H1 (cell line): ENCODE measurements at regions not wholly inside any gene's neighbourhood (a gene's known extent, or its start where the extent isn't known, plus 50 kb on each side); places are given as distances from the start of the nearest gene placed in this dataset.
"Not testable (repeated sequence)": the region's sequence is repeated elsewhere in the genome, so short reads cannot be mapped to it uniquely, and the experiment has no call there.

Source experiments
- CTCF ChIA-PET: fragments of 300-600 bp; sonication (Branson Sonifier 250); formaldehyde crosslinking; loops from one replicate; lab custom pipeline; 2021; ENCODE audit not compliant: partially characterized antibody; lab: Charles Lee
- POLR2A ChIA-PET: fragments of 300-600 bp; sonication (Branson Sonifier 250); formaldehyde crosslinking; loops from one replicate; lab custom pipeline; 2021; ENCODE audit warnings: inconsistent platforms; ENCODE audit not compliant: partially characterized antibody; lab: Charles Lee
- DNase-seq, 2 experiments: peaks; one replicate each; pipeline versions ENCODE4 v3.0.0 to v3.0.0-alpha.2; 2010 to 2022; ENCODE audit warnings: low spot score in 2 of 2, low read depth in 1 of 2, mixed read lengths in 1 of 2
- FAIRE-seq: peaks from 2 replicates; lab custom pipeline; 2011; peaks lifted over from hg19 to GRCh38; lab: Jason Lieb, UNC
- H2AFZ ChIP-seq: 2 replicates; pipeline ENCODE4 v1.8.1; 2012; ENCODE audit warnings: low read length, inconsistent platforms
- H2AK5ac ChIP-seq: 2 replicates; pipeline ENCODE4 v1.6.1; 2013; ENCODE audit warnings: low read depth, low read length
- H2BK120ac ChIP-seq: replicated peaks from 2 replicates; pipeline ENCODE3; 2013; ENCODE audit warnings: low read depth, low read length, inconsistent platforms
- H2BK12ac ChIP-seq: 2 replicates; pipeline ENCODE4 v1.6.1; 2013; ENCODE audit warnings: low read depth, low read length
- H2BK15ac ChIP-seq: 2 replicates; pipeline ENCODE4 v1.6.1; 2013; ENCODE audit warnings: low read length
- H2BK20ac ChIP-seq: 2 replicates; pipeline ENCODE4 v1.6.1; 2013; ENCODE audit warnings: low read length
- H2BK5ac ChIP-seq: 2 replicates; pipeline ENCODE4 v1.6.1; 2013; ENCODE audit warnings: low read depth, low read length
- H3K14ac ChIP-seq: 2 replicates; pipeline ENCODE4 v1.6.1; 2013; ENCODE audit warnings: inconsistent platforms; ENCODE audit not compliant: insufficient read length
- H3K18ac ChIP-seq: 2 replicates; pipeline ENCODE4 v1.6.1; 2013; ENCODE audit warnings: low read length; ENCODE audit errors: extremely low read depth
- H3K23ac ChIP-seq: 2 replicates; pipeline ENCODE4 v1.6.1; 2013; ENCODE audit warnings: inconsistent platforms; ENCODE audit not compliant: insufficient read length
- H3K23me2 ChIP-seq: 2 replicates; pipeline ENCODE4 v1.6.1; 2013; ENCODE audit warnings: low read depth, low read length
- H3K27ac ChIP-seq: 2 replicates; pipeline ENCODE4 v1.6.1; 2011; ENCODE audit warnings: low read depth, low read length, inconsistent platforms
- H3K27me3 ChIP-seq, 4 experiments: replicated peaks in 1 of 4; 1 replicate in 1 of 4; 2 replicates in 3 of 4; pipeline versions ENCODE4 v1.6.1 to v1.8.1; 2011 to 2013; ENCODE audit warnings: low read length in 3 of 4, mild to moderate bottlenecking in 3 of 4, inconsistent platforms in 2 of 4, mixed read lengths in 2 of 4, moderate library complexity in 1 of 4; ENCODE audit not compliant: control insufficient read depth in 3 of 4, insufficient read depth in 3 of 4; ENCODE audit errors: extremely low read depth in 1 of 4
- H3K36me3 ChIP-seq, 4 experiments: 2 replicates each; pipeline versions ENCODE4 v1.6.1 to v1.8.1; 2011 to 2013; ENCODE audit warnings: mild to moderate bottlenecking in 4 of 4, low read length in 3 of 4, moderate library complexity in 2 of 4, control low read depth in 1 of 4, inconsistent platforms in 1 of 4; ENCODE audit not compliant: insufficient read depth in 4 of 4, control insufficient read depth in 2 of 4
- H3K4ac ChIP-seq: replicated peaks from 2 replicates; pipeline ENCODE3; 2013; ENCODE audit warnings: low read length, low read depth, mixed read lengths, inconsistent platforms; ENCODE audit not compliant: insufficient read length
- H3K4me1 ChIP-seq, 4 experiments: replicated peaks in 1 of 4; 1 replicate in 1 of 4; 2 replicates in 3 of 4; pipeline versions ENCODE4 v1.6.1 to v1.8.1; 2011 to 2013; ENCODE audit warnings: low read length in 3 of 4, inconsistent platforms in 2 of 4, mixed read lengths in 1 of 4; ENCODE audit not compliant: insufficient read depth in 4 of 4, control insufficient read depth in 3 of 4
- H3K4me2 ChIP-seq, 2 experiments: 2 replicates each; pipeline versions ENCODE4 v1.6.1 to v1.8.1; 2011 to 2013; ENCODE audit warnings: low read depth in 2 of 2, low read length in 2 of 2, control low read depth in 1 of 2, inconsistent platforms in 1 of 2, mild to moderate bottlenecking in 1 of 2; ENCODE audit not compliant: insufficient read depth in 1 of 2
- H3K4me3 ChIP-seq, 4 experiments: fragments of 200-600, 300-600 bp in 1 of 4; sonication (generic), shearing (Covaris generic), sonication (Bioruptor Twin) in 1 of 4; 2 replicates each; pipeline versions ENCODE4 v1.5.1 to v1.8.1; 2011 to 2016; ENCODE audit warnings: low read length in 4 of 4, low read depth in 3 of 4, control low read depth in 2 of 4, inconsistent platforms in 2 of 4, mild to moderate bottlenecking in 2 of 4, mixed read lengths in 1 of 4, moderate library complexity in 1 of 4; ENCODE audit not compliant: insufficient read depth in 2 of 4; ENCODE audit errors: extremely low read depth in 1 of 4
- H3K56ac ChIP-seq: replicated peaks from 2 replicates; pipeline ENCODE3; 2013; ENCODE audit warnings: low read depth, mild to moderate bottlenecking, mixed read lengths, low read length, inconsistent platforms; ENCODE audit not compliant: insufficient read length
- H3K79me1 ChIP-seq: 2 replicates; pipeline ENCODE4 v1.6.1; 2013; ENCODE audit warnings: low read depth, low read length, control low read depth
- H3K79me2 ChIP-seq, 2 experiments: 2 replicates each; pipeline versions ENCODE4 v1.6.1 to v1.8.1; 2012 to 2013; ENCODE audit warnings: low read length in 2 of 2, mild to moderate bottlenecking in 2 of 2, inconsistent platforms in 1 of 2; ENCODE audit not compliant: insufficient read depth in 2 of 2, control insufficient read depth in 1 of 2
- H3K9ac ChIP-seq, 4 experiments: replicated peaks in 1 of 4; 1 replicate in 1 of 4; 2 replicates in 3 of 4; pipeline versions ENCODE4 v1.6.1 to v1.8.1; 2011 to 2013; ENCODE audit warnings: low read depth in 3 of 4, low read length in 3 of 4, control low read depth in 2 of 4, mild to moderate bottlenecking in 2 of 4, moderate library complexity in 2 of 4, inconsistent platforms in 1 of 4; ENCODE audit errors: extremely low read depth in 1 of 4
- H3K9me3 ChIP-seq, 2 experiments: 2 replicates each; pipeline versions ENCODE4 v1.6.1 to v1.8.1; 2012 to 2013; ENCODE audit warnings: mild to moderate bottlenecking in 2 of 2, moderate library complexity in 2 of 2, control low read depth in 1 of 2, inconsistent platforms in 1 of 2, low read depth in 1 of 2, low read length in 1 of 2, mixed read lengths in 1 of 2; ENCODE audit not compliant: insufficient read depth in 2 of 2
- H4K20me1 ChIP-seq, 2 experiments: replicated peaks in 1 of 2; 2 replicates each; pipeline versions ENCODE3 to v1.8.1; 2011 to 2013; ENCODE audit warnings: inconsistent platforms in 2 of 2, low read length in 2 of 2, mild to moderate bottlenecking in 1 of 2; ENCODE audit not compliant: insufficient read depth in 2 of 2, control insufficient read depth in 1 of 2
- H4K5ac ChIP-seq: 2 replicates; pipeline ENCODE4 v1.6.1; 2013; ENCODE audit warnings: low read length, low read depth, mixed read lengths, inconsistent platforms; ENCODE audit not compliant: insufficient read length
- H4K8ac ChIP-seq: 2 replicates; pipeline ENCODE4 v1.8.0; 2013; ENCODE audit warnings: mild to moderate bottlenecking, moderate library complexity, low read length, inconsistent platforms; ENCODE audit not compliant: insufficient read depth; ENCODE audit errors: extremely low read depth
- H4K91ac ChIP-seq: replicated peaks from 2 replicates; pipeline ENCODE3; 2013; ENCODE audit warnings: low read length, mixed read lengths, inconsistent platforms; ENCODE audit not compliant: insufficient read length
- WGBS, 2 experiments: shearing (Covaris generic) in 1 of 2; methylation state at CpG; one replicate each; pipeline versions ENCODE4 v1.1.6 to v1.1.7; 2013 to 2015; ENCODE audit warnings: low lambda C conversion rate in 2 of 2, mixed read lengths in 2 of 2, inconsistent platforms in 1 of 2, low coverage in 1 of 2, missing lambda C conversion rate in 1 of 2; ENCODE audit not compliant: insufficient replicate concordance in 2 of 2, insufficient coverage in 1 of 2, insufficient read length in 1 of 2; ENCODE audit errors: extremely low coverage in 1 of 2, missing lambda C conversion rate in 1 of 2; 5-methylcytosine and 5-hydroxymethylcytosine counted together

DNA sequence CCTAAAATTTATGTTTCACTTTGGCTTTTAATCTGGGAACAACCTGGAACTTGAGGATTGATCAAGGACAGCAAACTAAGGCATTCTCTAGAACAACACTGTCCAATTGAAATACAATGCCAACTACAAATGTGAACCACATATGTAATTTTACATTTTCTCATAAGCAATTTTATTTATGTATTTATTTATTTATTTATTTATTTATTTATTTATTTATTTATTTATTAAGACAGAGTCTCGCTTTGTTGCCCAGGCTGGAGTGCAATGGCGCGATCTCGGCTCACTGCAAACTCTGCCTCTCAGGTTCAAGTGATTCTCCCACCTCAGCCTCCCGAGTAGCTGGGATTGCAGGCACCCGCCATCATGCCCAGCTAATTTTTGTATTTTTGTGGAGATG is 448.7 kb downstream of the BUD13 start:
- H3K14ac ChIP-seq, DNase-seq, H3K27ac ChIP-seq, H3K18ac ChIP-seq, H2BK20ac ChIP-seq, H2BK15ac ChIP-seq, H4K20me1 ChIP-seq, H3K79me1 ChIP-seq, H3K27me3 ChIP-seq, H3K79me2 ChIP-seq, H2AFZ ChIP-seq, H3K9me3 ChIP-seq, H3K56ac ChIP-seq, H2BK12ac ChIP-seq, H3K4me3 ChIP-seq, H4K5ac ChIP-seq, H3K23me2 ChIP-seq, H3K9ac ChIP-seq, FAIRE-seq, POLR2A ChIA-PET, H3K4me1 ChIP-seq, H3K4me2 ChIP-seq, H3K36me3 ChIP-seq, H2BK5ac ChIP-seq, H3K4ac ChIP-seq, H2AK5ac ChIP-seq, H3K23ac ChIP-seq, H4K91ac ChIP-seq, H4K8ac ChIP-seq, H2BK120ac ChIP-seq: not testable (repeated sequence)
- 95% methylated on average over 6 of the region's 6 CpGs; no CpG with 5 or more reads in 1 of the 2 experiments for WGBS, 2 experiments
- CTCF ChIA-PET, result interaction anchor here (0.8 to 1.5 kb wide), 4 partner anchors 10 to 409 kb away, joined by 3 to 6 read pairs (median 4); no protein-coding TSS in a partner anchor
